ENCODE measurements at regions not wholly inside any gene's neighbourhood (a gene's known extent, or its start where the extent isn't known, plus 50 kb on each side); places are given as distances from the start of the nearest gene placed in this dataset.

- no peak for TF ChIP-seq CTCF (IDR thresholded peaks at IDR 0.05; ENCODE audit: borderline replicate concordance, insufficient read depth, low read depth, low read length)
- H3K4me3 ChIP-seq (ENCODE audit: low read depth, low read length): no peak overlapping the region
Measured at GRCh38 chr12:126752021-126752420, 1514.9 kb upstream of the TMEM132C start.

GRCh38 chr12:126757326-126757725 is 1509.6 kb upstream of the TMEM132C start:
- TF ChIP-seq CTCF (IDR thresholded peaks at IDR 0.05; ENCODE audit: borderline replicate concordance, insufficient read depth, low read depth, low read length): no peak
- H3K4me3 ChIP-seq (ENCODE audit: low read depth, low read length): no peak overlapping the region

GRCh38 chr12:126760092-126760491 is 1506.9 kb upstream of the TMEM132C start:
- TF ChIP-seq CTCF (IDR thresholded peaks at IDR 0.05; ENCODE audit: borderline replicate concordance, insufficient read depth, low read depth, low read length): no peak
- H3K4me3 ChIP-seq (ENCODE audit: low read depth, low read length): no peak overlapping the region

GRCh38 chr12:126761420-126761819 is 1505.5 kb upstream of the TMEM132C start:
- no peak overlapping the region for H3K4me3 ChIP-seq (ENCODE audit: low read depth, low read length)
- TF ChIP-seq CTCF (IDR thresholded peaks at IDR 0.05; ENCODE audit: borderline replicate concordance, insufficient read depth, low read depth, low read length): no peak

- no peak overlapping the region for H3K4me3 ChIP-seq (ENCODE audit: low read depth, low read length)
- no peak for TF ChIP-seq CTCF (IDR thresholded peaks at IDR 0.05; ENCODE audit: borderline replicate concordance, insufficient read depth, low read depth, low read length)
Measured at GRCh38 chr12:126762150-126762549, 1504.8 kb upstream of the TMEM132C start.

- H3K4me3 ChIP-seq (ENCODE audit: low read depth, low read length): no peak overlapping the region
- no peak for TF ChIP-seq CTCF (IDR thresholded peaks at IDR 0.05; ENCODE audit: borderline replicate concordance, insufficient read depth, low read depth, low read length)
Measured at GRCh38 chr12:126763359-126763758, 1503.6 kb upstream of the TMEM132C start.

GRCh38 chr12:126767334-126767733 is 1499.6 kb upstream of the TMEM132C start:
- TF ChIP-seq CTCF (IDR thresholded peaks at IDR 0.05; ENCODE audit: borderline replicate concordance, insufficient read depth, low read depth, low read length): no peak

More at GRCh38 chr12:126767334-126767733, 1499.6 kb upstream of the TMEM132C start:
- H3K4me3 ChIP-seq (ENCODE audit: low read depth, low read length): no peak overlapping the region

Data from GM12875 (cell line).